Esophagus mucosa (tissue), 1 donor: ENCODE measurements at regions not wholly inside any gene's neighbourhood (a gene's known extent, or its start where the extent isn't known, plus 50 kb on each side); places are given as distances from the start of the nearest gene placed in this dataset.

Experiments
- ATAC-seq: fragments of 200-7000 bp; cut with Tn5 transposase; one replicate; pipeline ENCODE4 v1.9.1; 2020
- donor health status: DM: yes; HTN: yes; CAD: no.

DNA sequence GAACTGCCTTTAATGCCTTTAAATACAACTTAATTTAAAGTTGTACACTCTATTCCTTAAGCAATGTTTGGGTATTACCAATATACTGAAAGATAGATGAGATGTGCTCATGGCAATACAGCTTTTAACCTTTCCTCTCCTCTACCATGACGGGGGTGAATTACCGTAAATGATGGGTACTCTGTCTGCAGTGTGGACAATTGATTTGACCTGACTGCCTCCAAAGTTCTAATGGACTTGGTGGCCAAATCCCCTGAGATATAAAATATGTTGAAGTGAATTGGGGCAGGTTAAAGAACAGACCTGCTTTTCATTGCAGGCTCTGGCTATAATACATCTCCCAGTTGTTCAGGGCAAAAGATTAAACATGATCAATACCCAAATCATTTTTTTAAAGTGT is 367.4 kb upstream of the NR5A2 start:
- no peak for ATAC-seq

DNA sequence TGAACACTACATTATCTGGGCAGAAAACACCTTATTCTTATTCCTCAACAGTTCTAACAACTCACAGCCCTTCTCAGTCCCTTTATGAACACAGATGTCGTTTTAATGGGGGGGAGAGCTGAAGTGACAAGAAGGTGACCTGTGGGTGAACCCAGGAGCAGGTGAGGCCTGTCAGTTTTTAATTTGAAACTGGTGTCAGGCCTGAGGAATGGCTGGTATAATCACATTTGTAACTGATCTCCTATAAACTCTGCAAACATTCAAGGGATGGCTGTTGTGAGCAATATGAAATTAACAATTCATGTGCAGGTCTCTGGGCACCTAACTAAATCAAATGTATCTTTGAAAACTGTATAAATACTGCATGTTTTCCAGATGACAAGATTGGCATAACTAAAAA is 362.1 kb upstream of the NR5A2 start:
- ATAC-seq, result no peak

DNA sequence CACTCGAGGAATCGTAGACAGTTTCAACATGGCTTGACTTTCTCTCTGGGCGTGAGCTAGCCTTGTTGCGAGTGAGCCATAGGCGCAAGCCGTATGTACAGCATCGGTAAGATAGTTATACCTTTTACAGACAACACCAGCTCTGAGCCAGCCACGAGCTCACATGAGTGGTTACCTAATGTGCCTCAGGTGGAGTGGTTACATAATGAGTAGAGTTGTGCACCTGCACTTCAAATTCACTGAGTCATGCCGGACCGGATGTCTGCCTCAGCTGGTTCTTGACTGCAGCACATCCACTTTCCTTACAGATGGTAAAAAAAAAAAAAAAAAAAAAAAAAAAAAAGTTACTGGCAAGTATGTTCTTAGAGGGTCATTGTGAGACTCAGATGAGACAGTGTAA is 360.4 kb upstream of the NR5A2 start:
- ATAC-seq, result no peak

DNA sequence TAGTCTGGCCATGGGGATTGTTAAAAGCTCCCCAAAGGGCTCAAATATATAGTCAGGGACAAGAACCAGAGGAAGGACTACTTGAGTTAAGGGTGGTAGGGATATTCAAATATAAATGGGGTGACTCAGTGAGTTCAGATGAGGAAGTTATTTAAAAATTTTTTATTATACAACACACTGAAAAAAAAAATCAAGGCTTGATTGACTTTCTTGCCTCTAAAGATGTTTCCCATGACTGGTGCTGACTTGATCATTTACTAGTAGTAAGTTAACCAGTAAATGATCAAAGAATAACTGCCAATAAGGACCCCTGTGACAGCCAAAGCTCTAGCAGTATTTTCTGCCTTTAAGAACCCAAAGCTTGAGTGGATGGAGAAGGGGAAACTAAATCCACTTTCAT is 357.6 kb upstream of the NR5A2 start:
- no peak for ATAC-seq

DNA sequence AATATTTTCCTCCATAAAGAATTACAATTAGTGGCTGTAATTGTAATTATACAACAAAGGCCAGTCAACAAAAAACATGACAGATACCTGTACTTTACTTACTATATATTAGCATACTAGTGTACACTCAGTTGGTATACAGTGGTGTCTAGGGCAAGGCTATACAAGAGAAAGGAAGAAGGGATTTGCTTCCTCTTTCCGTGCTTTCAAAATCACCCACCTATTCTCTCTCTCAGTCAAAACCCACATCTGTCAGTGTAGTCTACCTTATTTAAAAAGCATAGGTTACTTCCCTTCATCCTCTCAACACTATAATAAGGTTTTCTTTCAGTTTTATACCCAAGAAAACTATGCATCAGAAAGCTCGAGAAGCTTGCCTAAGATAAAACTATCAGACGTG is 355.8 kb upstream of the NR5A2 start:
- no peak for ATAC-seq

DNA sequence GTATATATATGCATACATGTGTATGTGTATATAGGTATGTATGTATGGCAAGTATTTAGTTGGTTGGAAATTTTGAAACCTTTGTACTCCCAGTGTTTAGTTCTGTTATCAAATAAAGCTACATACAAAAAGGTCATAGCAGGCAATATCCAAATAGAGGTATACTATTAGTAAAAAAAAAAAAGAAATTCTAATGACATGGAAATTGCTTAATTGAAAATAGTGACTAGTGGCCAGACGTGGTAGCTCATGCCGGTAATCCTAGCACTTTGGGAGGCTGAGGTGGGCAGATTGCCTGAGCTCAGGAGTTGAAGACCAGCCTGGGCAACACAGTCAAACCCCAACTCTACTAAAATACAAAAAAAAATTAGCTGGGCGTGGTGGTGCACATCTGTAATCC is 351.6 kb upstream of the NR5A2 start:
- no peak for ATAC-seq

DNA sequence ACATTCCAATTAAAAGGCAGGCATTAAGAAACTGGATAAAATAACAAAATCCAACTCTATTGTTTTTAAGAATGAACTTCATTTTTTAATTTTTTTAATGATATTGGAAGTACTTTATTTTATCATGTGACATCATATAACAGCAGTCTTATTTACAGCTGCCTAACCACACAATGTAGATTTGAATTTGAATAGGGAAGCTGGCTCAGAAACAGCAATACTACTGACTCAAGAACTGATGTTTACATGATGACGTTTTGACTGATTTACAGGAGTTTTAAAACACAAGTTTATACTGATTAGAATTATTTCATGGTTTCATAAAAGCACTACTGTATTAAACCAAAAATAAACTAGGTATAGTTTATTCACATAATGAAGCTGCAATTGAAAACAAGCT is 348.7 kb upstream of the NR5A2 start:
- no peak for ATAC-seq

DNA sequence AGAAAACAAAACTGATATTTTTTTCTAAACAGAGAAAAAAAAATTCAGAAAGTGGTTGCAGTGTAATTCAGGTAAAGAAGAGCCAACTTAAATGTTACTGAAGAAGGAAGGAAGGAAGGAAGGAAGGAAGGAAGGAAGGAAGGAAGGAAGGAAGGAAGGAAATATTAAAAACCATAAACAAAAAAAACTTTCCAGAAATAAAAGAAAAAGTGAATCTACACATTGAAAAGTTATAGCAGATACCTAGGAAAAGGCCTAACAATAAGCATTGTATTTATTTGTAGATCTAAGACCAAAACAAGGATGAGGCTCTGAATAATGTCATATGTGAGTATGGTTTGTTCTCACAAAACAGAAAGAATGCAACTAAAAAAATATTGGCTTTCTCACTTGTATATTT is 345.4 kb upstream of the NR5A2 start:
- ATAC-seq, result no peak

DNA sequence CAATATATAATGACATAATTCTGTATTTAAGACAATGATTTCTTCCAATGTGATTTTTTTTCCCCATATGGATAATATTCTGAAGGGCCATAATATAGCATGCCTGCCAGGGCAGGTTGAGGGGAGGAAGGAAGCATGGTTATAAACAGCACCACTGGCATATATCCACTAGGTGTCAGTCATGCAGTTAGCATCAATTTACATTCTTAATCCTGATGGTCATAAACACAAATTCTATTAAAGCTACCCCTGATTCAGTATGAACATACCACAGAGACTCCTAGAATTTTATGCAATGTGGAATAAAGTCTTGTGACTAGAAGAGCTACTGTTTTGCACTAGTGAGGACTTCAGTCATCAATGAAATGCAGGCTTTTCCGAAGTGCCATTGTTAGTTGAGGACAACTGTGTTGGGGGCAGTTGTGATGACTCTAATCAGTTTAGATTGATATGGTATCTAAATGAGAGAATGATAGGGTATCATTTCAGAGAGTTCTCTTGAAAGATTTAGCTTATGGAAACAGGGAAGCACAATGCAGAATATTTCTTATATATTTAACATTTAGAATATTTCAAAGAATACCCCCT is 342.7 kb upstream of the NR5A2 start:
- ATAC-seq, result peak; percentile 81

DNA sequence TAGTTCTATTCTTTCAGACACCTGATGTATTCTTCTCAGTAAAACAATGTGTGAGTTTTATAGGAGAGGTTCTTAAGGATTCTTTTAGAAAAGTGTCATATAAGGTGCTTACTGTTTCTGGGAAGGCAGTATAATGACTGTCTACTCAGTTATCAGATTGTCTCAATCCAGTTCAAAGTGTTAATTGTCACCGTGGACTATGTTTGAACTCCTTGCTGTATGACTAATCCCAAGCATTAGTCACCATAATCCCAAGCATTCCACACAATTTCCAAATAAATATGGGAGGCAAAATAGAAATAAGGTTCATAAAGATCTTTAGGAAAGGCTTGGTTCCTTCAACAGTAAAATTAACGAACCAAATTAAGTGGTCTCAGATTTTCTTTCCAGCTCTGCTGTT is 342.1 kb upstream of the NR5A2 start:
- ATAC-seq, result peak; percentile 57

DNA sequence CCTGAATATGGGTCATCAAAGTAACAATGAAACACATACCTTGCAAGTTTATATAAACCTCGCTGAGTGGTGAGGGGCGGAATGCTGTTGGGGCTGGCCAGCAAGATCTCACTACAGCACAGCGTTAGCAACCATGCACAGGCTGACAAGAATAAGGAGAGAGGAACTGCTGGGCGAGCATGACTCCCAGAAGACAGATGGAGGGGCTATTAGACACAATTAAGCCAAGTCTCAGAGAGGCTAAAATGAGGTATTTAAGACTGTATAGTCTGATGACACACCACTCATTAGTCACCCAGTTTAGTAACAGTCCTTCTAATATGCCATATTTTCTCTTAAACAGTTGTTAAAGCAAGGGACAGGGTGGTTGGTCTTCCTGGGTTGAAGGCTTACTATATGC is 340.2 kb upstream of the NR5A2 start:
- no peak for ATAC-seq

DNA sequence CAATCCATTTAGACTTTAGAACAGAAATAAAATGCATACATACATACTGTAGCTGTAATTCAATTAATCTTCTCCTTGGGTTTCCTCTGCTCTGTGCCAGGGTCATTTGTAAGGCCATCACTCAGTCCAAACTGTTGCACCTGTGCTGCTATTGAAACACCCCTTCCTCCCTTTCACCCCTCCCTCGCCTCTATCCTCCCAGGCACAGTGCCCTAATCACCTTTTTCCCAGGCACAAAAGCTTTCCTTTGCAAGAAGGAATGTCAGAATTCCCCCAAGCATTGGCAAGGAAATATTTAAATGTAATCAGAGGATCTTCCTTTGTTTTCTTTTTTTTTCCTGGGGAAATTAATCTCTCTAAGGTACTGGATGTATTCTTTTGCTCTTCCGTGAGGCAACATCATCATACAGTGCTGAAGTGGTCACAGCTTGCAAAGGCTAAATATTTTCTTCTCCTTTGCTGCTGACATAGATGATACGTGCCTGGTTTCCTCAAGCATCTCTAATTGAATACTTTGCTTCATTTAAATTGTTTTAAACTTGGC is 339.3 kb upstream of the NR5A2 start:
- no peak for ATAC-seq

DNA sequence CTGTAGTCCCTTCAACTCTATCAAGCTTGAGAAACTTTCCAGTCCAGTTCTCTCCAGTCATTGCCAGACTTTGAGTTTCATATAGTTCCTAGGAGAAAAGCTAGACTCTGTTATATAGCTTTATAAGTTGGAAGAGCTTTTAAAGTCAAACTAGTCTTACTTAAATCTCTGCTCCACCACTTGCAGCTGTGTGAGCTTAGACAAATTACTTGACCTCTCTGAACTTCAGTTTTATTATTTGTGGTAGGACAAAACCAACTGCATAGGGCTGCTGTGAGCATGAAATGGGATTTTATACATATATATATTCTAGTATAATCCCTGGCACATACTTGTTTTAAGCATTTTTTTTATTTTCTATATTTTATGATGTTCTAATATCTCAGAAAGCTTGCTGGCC is 338.7 kb upstream of the NR5A2 start:
- no peak for ATAC-seq

DNA sequence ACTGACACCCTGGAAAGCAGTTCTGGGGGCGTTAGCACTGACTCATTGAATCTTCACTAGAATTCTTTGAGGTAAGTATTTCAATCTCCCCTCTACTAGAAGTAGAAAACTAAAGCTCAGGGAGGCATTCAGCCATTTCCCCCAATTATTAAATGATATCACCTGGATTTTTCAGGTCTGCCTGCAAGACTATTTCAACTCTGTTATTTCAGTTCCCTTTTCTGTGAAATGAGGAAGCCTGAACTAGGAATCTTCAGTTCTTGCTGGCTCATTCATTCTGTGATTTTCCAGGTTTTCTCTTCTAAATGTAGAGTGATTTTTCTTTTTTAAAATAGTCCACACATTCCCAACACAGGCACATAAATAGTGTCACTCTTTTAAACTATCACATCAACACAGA is 337.0 kb upstream of the NR5A2 start:
- ATAC-seq, result no peak

DNA sequence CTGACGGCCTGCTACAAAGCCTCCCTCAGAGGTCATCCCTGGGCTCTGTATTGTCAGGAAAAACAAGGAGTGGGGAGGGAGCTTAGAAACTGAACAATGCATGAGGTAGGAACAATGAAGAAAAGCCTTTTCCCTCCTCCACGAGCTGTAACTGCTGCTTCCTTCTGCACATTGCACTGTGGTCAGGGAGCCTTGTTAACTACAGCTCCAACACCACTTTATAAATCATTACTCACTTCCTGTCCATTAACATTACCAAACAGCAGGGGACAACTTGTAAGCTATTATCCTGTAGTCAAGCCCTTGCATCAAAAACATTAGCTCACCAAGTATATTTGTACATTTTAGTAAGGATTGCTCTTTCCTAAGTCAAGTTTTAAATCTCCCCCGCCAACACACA is 336.0 kb upstream of the NR5A2 start:
- no peak for ATAC-seq

DNA sequence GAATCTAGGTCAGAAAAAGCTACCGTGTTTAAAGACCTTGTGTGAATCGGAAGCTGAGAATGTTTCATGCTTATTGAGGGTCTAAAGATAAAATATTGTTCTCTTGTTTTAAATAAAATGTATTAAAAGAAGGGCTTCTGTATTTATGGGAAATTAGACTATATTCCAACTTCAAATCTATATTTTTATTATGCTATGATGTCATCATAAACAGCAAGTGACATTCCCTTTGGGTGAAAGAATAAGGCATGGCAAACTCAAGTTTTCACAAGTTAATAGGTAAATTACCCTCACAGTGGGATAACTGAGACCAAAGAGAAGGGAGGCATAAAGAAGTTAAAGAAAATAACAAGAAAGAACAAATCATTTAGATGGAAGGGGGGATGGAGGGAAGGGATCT is 333.8 kb upstream of the NR5A2 start:
- no peak for ATAC-seq

DNA sequence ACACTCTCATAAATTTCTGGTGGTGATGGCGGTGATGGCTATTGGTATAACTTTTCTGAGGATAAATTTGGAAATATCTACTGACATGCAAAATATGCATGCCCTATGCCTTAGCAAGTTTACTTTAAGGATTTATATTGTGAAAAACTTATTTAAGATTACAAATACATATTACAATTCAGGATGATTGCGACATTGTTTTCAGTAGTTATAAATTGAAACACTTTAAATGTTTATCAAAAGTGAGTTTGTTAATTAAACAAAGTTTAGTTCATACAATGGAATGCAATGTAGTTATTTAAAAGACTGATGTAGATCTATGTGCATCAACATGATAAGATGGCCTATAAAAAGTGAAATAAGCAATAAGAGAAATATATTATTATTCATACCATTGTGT is 331.3 kb upstream of the NR5A2 start:
- ATAC-seq, result no peak

DNA sequence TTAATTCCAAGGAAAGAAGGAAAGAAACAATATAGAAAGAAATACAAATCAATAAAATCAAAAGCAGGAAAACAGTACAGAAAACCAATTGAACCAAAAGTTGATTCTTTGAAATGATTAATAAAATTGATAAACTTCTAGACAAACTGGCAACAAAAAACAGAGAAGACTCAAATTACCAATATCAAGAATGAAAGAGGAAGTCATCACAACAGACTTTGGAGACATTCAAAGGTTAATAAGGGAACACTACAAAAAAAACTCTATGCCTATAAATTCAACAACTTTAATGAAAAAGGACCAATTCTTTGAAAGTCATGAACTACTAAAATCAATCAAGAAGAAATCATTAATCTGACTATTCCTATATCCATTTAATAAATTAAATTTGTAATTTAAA is 329.3 kb upstream of the NR5A2 start:
- no peak for ATAC-seq

DNA sequence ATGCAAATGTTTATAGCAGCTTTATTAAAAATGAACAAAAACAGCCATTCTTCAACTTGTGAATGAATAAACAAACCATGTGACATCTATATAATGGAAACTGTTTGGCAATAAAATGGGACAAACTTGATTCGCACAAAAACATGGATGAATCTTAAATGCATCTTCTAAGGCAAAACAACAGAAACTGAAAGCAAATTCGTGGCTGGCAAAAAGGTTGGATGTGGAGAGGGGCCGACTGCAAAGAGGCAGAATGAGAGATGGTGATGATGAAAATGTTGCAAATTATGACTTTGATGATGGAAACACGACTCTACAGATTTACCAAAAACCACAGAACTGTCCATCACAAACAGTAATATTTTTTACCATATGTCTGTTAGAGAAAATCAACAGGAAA is 327.0 kb upstream of the NR5A2 start:
- ATAC-seq, result no peak

DNA sequence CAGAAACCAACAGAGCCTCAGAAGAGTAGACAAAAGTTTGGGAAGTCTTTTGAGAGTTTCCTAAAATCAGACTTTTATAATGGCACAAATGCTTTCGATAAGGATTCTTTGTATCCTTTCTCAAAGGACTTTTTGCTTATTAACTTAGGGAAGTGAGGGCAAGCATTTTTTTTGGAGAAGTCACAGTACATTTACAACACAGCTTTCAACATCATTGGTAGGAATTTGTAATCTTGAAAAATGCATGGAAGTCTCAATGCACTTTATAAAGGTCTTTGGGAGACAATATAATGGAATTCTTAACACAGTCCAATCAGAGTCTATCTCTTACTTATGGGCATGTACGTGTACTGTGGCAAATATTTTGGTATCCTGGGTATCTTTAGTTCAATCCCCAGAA is 325.8 kb upstream of the NR5A2 start:
- ATAC-seq, result no peak

DNA sequence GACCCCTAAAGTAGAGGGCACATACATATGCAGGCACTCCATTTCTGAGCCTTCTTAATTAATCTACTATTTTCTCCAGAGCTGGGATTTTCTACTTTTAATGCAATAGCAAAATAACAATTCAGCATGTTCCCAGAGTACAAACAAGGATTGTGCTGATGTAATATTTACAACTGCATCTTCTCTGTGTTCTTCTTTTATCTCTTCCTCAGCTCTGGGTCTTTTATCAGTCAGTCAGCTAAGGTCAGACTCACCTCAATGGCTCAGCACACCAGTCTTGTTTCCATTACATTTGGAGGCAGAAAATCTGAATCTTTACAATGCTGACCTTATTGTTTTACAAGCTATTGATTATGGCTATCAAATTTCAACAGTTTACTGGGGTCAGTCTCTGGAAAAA is 323.3 kb upstream of the NR5A2 start:
- no peak for ATAC-seq

DNA sequence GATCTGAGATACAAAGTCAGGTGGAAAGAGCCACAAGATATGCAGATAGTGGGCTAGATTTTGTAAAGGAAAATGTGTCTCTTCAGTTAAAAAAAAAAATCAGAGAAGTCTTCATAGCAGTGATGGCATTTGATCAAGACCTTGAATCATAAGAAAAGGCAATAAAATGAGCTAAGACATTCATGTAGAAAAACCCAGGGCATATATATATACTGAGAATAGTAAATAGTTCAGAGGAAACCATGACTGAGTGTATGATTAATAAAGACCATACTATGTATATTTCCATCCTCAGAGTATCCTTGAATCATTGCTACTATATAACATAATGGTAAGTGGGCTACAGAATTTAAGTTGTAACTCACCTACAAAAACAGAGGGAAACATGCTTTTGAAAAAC is 321.7 kb upstream of the NR5A2 start:
- no peak for ATAC-seq

DNA sequence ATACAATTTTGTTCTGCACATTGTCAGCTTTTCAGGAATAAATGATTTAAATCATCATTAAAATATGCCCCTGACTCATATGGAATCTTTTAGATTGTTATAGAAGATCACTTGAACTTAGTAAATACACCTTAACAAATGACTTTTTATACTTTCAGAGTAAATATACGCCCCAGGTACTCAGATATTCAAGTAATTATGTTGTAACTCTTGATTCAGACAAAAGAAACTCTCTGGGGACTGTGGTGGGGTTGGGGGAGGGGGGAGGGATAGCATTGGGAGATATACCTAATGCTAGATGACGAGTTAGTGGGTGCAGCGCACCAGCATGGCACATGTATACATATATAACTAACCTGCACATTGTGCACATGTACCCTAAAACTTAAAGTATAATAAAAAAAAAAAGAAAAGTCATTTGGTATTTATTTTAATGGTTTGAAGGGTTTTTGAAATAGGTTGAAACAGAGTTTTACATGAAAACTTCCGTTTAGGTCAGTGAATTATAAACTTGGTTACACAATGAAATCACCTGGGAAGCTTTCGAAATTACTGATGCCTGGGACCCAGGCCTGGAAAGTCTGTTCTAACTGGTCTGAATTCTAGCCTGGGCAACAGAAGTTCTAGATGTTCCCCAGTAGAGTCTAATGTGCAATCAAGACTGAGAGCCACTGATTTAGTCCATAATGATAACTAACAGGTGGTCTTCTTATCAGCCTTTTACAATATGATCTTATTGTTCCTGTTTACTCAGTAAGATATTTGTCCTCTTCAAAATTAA is 320.5 kb upstream of the NR5A2 start:
- no peak for ATAC-seq

DNA sequence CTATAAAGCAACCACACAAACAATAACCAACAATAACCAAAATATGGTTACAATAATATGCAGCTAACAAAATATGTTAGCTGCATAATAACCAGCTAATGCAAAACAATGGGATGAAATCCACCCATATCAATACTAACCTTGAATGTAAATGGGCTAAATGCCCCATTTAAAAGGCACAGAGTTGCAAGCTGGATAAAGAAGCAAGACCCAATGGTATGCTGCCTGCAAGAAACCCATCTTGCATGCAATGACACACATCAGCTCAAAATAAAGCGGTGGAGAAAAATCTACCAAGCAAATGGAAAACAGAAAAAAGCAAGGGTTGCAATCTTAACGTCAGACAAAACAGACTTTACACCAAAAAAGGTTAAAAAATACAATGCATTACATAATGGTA is 316.5 kb upstream of the NR5A2 start:
- no peak for ATAC-seq

DNA sequence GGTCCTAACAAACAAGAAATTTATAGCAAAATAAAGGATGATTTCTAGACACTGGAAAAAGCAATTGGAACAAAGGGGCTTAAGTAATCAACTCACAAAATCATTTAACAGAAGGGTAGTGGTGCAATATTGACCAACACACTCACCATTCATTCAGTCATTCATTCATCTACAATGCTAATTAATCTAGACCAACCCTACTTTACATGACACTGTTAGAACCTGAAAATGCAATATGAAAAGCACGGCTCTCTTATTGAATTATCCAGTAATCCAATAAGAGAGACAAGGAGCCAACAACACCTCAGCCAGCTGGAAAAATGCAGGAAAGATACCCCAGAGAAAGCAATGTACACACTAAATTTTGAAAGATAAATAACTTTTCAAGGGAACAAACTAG is 310.8 kb upstream of the NR5A2 start:
- ATAC-seq, result no peak
